Neural progenitor cell (in vitro differentiated cells): ENCODE measurements at regions not wholly inside any gene's neighbourhood (a gene's known extent, or its start where the extent isn't known, plus 50 kb on each side); places are given as distances from the start of the nearest gene placed in this dataset.

ENCODE experiments used
- CTCF ChIP-seq: fragments of 200-600 bp; sonication (generic); IDR thresholded peaks from 2 replicates; pipeline ENCODE4 v1.5.1; 2017; ENCODE audit warnings: antibody characterized with exemption, mild to moderate bottlenecking
- EZH2 ChIP-seq: fragments of 200-600 bp; sonication (generic); IDR thresholded peaks from 2 replicates; pipeline ENCODE4 v1.6.1; 2017; ENCODE audit warnings: antibody characterized with exemption, mild to moderate bottlenecking, moderate library complexity
- EZH2phosphoT487 ChIP-seq: fragments of 200-600 bp; sonication (generic); IDR thresholded peaks from 2 replicates; pipeline ENCODE4 v1.6.1; 2017; ENCODE audit warnings: antibody characterized with exemption

GRCh38 chr3:59308001-59308400, 258.2 kb upstream of the CFAP20DC start:
- no peak for TF ChIP-seq CTCF
- TF ChIP-seq EZH2phosphoT487 = no peak
- TF ChIP-seq EZH2 = no peak
